Left renal cortex interstitium (tissue), 4 donors: ENCODE measurements at regions not wholly inside any gene's neighbourhood (a gene's known extent, or its start where the extent isn't known, plus 50 kb on each side); places are given as distances from the start of the nearest gene placed in this dataset.
"Not testable (repeated sequence)": the region's sequence is repeated elsewhere in the genome, so short reads cannot be mapped to it uniquely, and the experiment has no call there.

Experiments
- DNase-seq, 4 donors: peaks; one replicate each; pipeline ENCODE4 v3.0.0-alpha.2; 2013; ENCODE audit warnings: low read depth in 4 of 4, low spot score in 2 of 4, missing footprints in 1 of 4

DNA sequence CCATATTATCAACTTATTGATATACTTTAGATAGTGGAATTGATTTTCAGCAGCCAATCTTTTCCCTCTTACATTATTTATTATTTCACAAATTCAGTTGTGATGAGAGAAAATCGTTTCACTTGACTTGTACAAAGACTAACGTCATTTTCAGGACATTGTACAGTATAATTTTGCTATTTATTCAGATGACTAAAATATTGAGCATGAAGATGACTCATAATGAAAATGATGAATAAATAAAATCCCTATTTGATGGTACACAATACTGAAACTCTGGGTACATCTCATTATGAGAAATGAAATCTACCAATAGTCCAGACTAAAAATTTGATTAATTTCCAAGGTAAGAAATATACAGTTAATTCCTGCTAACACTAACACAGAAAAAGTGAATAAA lies 316.4 kb downstream of the CCDC74A start:
- not testable (repeated sequence) for DNase-seq

DNA sequence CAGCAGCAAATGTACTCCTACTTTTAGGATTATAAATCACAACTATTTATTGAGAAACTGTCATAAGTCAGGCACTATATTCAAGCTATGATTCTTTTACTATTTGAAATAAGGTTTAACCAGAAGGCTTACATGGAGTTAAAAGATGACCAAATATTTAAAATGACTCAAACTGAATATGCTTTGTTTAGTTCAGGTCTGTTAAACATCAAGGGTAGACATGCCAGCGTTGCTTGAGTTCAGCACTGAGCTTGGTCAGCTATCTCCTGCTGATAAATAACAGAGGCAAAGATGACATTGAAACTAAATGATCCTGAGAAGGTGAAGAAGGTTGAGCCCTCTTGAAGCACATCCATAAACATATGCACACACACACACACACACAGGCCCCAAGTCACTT lies 305.6 kb downstream of the ANKRD30BL start:
- DNase-seq = not testable (repeated sequence)

DNA sequence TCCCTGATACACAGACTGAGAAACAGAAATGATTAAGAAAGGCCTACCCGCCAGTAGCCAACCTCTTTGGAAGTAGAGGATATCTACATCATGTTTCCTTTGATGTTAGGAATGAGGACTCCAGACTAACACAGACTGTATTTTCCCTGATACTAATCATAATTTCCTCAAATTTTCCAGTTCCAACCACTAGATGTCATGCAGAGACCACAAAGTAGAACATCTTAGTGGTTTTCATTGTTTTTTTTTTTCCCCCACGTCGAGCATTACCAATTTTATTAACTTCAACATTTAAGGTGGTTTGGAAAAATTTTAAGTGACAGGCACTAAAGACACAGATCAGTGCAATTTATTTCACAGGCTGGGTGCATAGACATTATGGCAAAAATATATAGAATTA lies 303.6 kb downstream of the ANKRD30BL start:
- not testable (repeated sequence) for DNase-seq
